ENCODE measurements at regions not wholly inside any gene's neighbourhood (a gene's known extent, or its start where the extent isn't known, plus 50 kb on each side); places are given as distances from the start of the nearest gene placed in this dataset.
"Not testable (repeated sequence)": the region's sequence is repeated elsewhere in the genome, so short reads cannot be mapped to it uniquely, and the experiment has no call there.

DNA sequence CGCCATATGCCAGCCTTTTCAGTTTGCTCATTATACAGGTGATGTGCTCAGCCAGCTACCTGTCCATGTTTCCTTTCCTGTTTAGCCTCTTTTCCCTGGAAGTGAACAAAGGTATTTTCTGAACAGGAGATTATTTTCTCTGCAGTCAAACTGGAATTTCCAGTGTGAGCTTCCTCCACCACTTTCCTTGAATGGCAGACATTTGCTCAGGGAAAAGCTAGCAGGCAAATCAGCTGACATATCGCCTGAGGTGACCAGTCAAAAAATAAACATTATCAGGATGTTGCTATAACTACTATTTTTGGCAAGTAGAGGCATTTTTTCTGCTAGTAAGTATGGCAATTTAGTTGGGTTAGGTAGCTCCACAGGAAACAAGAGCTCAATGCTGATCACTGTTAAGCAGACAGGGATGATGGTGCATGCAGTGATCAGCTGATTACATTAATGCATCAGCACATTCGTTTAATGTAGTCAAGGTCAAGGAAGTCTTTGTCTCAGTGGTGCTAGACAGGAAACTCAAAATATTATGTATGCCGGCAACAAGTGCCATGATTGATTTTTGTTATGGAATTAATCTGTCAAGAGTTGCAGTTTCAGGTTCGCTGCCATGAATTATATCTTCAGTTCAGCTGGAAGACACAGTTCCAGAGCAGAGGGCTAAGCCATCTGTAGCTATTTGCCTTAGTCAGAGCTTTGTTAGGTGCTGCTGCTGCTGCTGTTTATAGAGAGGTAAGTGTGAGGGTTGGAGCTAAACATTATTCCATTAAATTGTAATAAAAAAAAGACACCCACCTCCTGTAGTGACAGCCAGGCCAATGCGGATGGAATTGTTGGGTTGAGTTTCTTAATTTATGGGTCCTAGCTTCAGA lies 179.7 kb upstream of the ST6GALNAC5 start:
- TF ChIP-seq, protein P1, sequence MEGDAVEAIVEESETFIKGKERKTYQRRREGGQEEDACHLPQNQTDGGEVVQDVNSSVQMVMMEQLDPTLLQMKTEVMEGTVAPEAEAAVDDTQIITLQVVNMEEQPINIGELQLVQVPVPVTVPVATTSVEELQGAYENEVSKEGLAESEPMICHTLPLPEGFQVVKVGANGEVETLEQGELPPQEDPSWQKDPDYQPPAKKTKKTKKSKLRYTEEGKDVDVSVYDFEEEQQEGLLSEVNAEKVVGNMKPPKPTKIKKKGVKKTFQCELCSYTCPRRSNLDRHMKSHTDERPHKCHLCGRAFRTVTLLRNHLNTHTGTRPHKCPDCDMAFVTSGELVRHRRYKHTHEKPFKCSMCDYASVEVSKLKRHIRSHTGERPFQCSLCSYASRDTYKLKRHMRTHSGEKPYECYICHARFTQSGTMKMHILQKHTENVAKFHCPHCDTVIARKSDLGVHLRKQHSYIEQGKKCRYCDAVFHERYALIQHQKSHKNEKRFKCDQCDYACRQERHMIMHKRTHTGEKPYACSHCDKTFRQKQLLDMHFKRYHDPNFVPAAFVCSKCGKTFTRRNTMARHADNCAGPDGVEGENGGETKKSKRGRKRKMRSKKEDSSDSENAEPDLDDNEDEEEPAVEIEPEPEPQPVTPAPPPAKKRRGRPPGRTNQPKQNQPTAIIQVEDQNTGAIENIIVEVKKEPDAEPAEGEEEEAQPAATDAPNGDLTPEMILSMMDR (IDR thresholded peaks at IDR 0.05; ENCODE audit: insufficient read depth, missing control alignments) = no peak

GRCh38 chr1:76690766-76691165 lies 176.5 kb upstream of the ST6GALNAC5 start:
- DNase-seq (ENCODE audit: insufficient read length, low spot score) (no peak), FAIRE-seq (no peak)
- TF ChIP-seq, protein P1 (IDR thresholded peaks at IDR 0.05; ENCODE audit: insufficient read depth, missing control alignments) = no peak

More for the DNA sequence above, 179.7 kb upstream of the ST6GALNAC5 start:
- no peak for FAIRE-seq
- DNase-seq (ENCODE audit: insufficient read length, low spot score) = no peak

- FAIRE-seq (no peak), DNase-seq (ENCODE audit: insufficient read length, low spot score) (no peak)
- TF ChIP-seq, protein P1 (IDR thresholded peaks at IDR 0.05; ENCODE audit: insufficient read depth, missing control alignments) = no peak
Observed at GRCh38 chr1:76695535-76695934, 171.7 kb upstream of the ST6GALNAC5 start.

DNA sequence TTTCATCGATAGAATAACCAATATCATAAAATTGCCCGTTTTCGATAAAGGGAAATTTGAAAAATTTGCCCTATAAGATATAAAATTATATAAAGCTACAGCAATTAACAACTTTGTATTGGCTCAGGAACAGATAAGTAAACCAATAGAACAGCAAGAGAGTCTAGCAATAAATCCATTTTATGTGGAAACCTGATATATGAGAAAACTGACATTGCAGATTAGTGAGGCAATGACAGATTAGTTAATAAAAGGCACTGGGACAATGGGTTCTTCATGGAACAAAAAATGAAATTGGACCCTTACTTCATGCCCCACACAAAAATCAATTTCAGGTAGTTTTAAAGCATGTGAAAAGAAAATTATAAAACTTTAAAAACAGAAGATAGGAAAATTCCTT lies 169.9 kb upstream of the ST6GALNAC5 start:
- TF ChIP-seq, protein P1 (IDR thresholded peaks at IDR 0.05; ENCODE audit: insufficient read depth, missing control alignments) = no peak
- DNase-seq (ENCODE audit: insufficient read length, low spot score) = no peak
- FAIRE-seq = no peak

GRCh38 chr1:76699646-76700045 lies 167.6 kb upstream of the ST6GALNAC5 start:
- FAIRE-seq; DNase-seq (ENCODE audit: insufficient read length, low spot score): not testable (repeated sequence)

- not testable (repeated sequence) for FAIRE-seq; DNase-seq (ENCODE audit: insufficient read length, low spot score)
Observed at GRCh38 chr1:76700200-76700599, 167.1 kb upstream of the ST6GALNAC5 start.

DNA sequence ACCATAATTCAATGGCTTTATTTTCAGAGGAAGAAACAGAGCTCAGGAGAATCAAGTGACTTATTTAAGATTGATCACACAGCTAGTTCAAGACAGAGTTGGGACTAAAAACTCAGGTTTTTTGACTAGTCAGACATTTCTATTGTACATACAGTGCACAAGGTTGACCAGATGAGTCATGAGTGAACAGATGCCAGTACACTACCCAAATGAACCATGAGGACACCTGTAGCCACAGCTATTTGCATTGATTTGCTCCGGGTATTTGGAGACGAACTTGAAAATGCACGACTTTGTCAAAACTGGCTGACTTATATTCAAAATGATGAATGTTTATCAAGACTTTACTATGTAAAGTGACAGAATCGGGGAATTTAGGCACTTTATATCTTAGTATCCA lies 161.7 kb upstream of the ST6GALNAC5 start:
- no peak for DNase-seq (ENCODE audit: insufficient read length, low spot score)
- no peak for FAIRE-seq
- TF ChIP-seq, protein P1 (IDR thresholded peaks at IDR 0.05; ENCODE audit: insufficient read depth, missing control alignments) = no peak

DNA sequence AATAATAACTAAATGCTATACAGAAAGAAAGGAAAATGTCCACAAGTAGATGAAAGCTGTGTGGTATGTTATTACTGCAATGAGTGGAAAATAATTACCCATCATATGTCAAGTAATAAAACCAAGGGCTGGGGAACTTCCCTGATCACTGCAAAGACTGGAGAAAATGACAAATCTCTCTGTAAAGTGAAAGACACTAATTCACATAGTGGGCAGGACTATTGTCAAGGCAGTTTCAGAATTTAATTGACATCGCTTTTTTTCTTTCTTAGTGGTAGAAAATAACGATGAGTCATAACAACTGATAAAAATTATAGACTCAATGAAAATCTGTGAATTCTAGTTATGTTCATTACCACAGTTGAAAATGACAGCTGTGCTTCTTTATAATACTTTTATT lies 153.7 kb upstream of the ST6GALNAC5 start:
- FAIRE-seq = no peak
- DNase-seq (ENCODE audit: insufficient read length, low spot score) = no peak

More for the DNA sequence above, 153.7 kb upstream of the ST6GALNAC5 start:
- TF ChIP-seq, protein P1 (IDR thresholded peaks at IDR 0.05; ENCODE audit: insufficient read depth, missing control alignments) = no peak
